Testis (tissue), 2 donors: ENCODE measurements at regions not wholly inside any gene's neighbourhood (a gene's known extent, or its start where the extent isn't known, plus 50 kb on each side); places are given as distances from the start of the nearest gene placed in this dataset.

ENCODE experiments used
- CTCF ChIP-seq, 3 experiments: fragments of 450-650 bp in 2 of 3; fragments of 200-600 bp in 1 of 3; sonication (generic) in 1 of 3; IDR thresholded peaks; one replicate each; pipeline ENCODE4 v1.5.1; 2016 to 2019; ENCODE audit warnings: antibody characterized with exemption in 3 of 3, mild to moderate bottlenecking in 2 of 3, moderate library complexity in 1 of 3
- POLR2A ChIP-seq: fragments of 450-650 bp; IDR thresholded peaks from one replicate; pipeline ENCODE4 v1.6.1; 2017; ENCODE audit warnings: antibody characterized with exemption, mild to moderate bottlenecking, moderate library complexity

GRCh38 chr11:11770296-11770695, 71.5 kb upstream of the USP47 start:
- TF ChIP-seq CTCF (IDR thresholded peaks at IDR 0.05): no peak
- TF ChIP-seq POLR2A: no peak
